ENCODE measurements at regions not wholly inside any gene's neighbourhood (a gene's known extent, or its start where the extent isn't known, plus 50 kb on each side); places are given as distances from the start of the nearest gene placed in this dataset.
"Not testable (repeated sequence)": the region's sequence is repeated elsewhere in the genome, so short reads cannot be mapped to it uniquely, and the experiment has no call there.

- DNase-seq (ENCODE audit: low read depth) = no peak
- H3K4me3 ChIP-seq (ENCODE audit: low read depth, low read length) = no peak overlapping the region
- no peak for TF ChIP-seq CTCF (conservative IDR thresholded peaks at IDR 0.05; ENCODE audit: low read depth, low read length)
Measured at GRCh38 chr22:22697377-22698117, 53.1 kb downstream of the GGTLC2 start.

GRCh38 chr22:22698263-22698750 lies 53.9 kb downstream of the GGTLC2 start:
- TF ChIP-seq CTCF (conservative IDR thresholded peaks at IDR 0.05; ENCODE audit: low read depth, low read length) = no peak
- DNase-seq (ENCODE audit: low read depth) = no peak
- no peak overlapping the region for H3K4me3 ChIP-seq (ENCODE audit: low read depth, low read length)

GRCh38 chr22:22700631-22701030 lies 56.2 kb downstream of the GGTLC2 start:
- no peak for DNase-seq (ENCODE audit: low read depth)
- H3K4me3 ChIP-seq (ENCODE audit: low read depth, low read length) = no peak overlapping the region
- TF ChIP-seq CTCF (conservative IDR thresholded peaks at IDR 0.05; ENCODE audit: low read depth, low read length) = no peak

GRCh38 chr22:22701557-22701956 lies 57.1 kb downstream of the GGTLC2 start:
- not testable (repeated sequence) for H3K4me3 ChIP-seq (ENCODE audit: low read depth, low read length)

GRCh38 chr22:22702237-22703202 lies 58.1 kb downstream of the GGTLC2 start:
- no peak overlapping the region for H3K4me3 ChIP-seq (ENCODE audit: low read depth, low read length)
- DNase-seq (ENCODE audit: low read depth) = no peak
- TF ChIP-seq CTCF (conservative IDR thresholded peaks at IDR 0.05; ENCODE audit: low read depth, low read length) = peak; percentile 49

More at GRCh38 chr22:22701557-22701956, 57.1 kb downstream of the GGTLC2 start:
- not testable (repeated sequence) for DNase-seq (ENCODE audit: low read depth)

- no peak for DNase-seq (ENCODE audit: low read depth)
- TF ChIP-seq CTCF (conservative IDR thresholded peaks at IDR 0.05; ENCODE audit: low read depth, low read length) = no peak
- H3K4me3 ChIP-seq (ENCODE audit: low read depth, low read length) = no peak overlapping the region
Measured at GRCh38 chr22:22703203-22703570, 58.8 kb downstream of the GGTLC2 start.

- no peak overlapping the region for H3K4me3 ChIP-seq (ENCODE audit: low read depth, low read length)
- DNase-seq (ENCODE audit: low read depth) = no peak
- TF ChIP-seq CTCF (conservative IDR thresholded peaks at IDR 0.05; ENCODE audit: low read depth, low read length) = no peak
Measured at GRCh38 chr22:22703715-22704114, 59.3 kb downstream of the GGTLC2 start.
